ENCODE measurements at regions not wholly inside any gene's neighbourhood (a gene's known extent, or its start where the extent isn't known, plus 50 kb on each side); places are given as distances from the start of the nearest gene placed in this dataset.

DNA sequence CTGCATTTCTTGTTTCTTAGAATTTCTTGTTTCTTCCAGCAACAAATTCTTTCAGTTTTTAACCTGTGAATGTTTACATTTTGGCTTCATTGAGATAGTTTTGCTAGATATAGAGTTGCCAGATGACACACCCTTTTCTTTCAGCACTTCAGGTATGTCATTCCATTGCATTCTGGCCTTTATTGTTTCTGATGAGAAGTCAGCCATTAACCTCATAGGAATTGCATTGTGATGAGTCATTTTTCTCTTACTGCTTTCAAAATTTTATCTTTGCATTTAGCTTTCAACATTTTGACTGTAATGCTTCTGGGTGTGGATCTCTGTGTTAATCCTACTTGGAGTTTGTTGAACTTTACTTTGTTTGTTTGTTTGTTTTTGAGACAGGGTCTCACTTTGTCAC, 440.3 kb upstream of the HS3ST5 start:
- TF ChIP-seq, protein P1, sequence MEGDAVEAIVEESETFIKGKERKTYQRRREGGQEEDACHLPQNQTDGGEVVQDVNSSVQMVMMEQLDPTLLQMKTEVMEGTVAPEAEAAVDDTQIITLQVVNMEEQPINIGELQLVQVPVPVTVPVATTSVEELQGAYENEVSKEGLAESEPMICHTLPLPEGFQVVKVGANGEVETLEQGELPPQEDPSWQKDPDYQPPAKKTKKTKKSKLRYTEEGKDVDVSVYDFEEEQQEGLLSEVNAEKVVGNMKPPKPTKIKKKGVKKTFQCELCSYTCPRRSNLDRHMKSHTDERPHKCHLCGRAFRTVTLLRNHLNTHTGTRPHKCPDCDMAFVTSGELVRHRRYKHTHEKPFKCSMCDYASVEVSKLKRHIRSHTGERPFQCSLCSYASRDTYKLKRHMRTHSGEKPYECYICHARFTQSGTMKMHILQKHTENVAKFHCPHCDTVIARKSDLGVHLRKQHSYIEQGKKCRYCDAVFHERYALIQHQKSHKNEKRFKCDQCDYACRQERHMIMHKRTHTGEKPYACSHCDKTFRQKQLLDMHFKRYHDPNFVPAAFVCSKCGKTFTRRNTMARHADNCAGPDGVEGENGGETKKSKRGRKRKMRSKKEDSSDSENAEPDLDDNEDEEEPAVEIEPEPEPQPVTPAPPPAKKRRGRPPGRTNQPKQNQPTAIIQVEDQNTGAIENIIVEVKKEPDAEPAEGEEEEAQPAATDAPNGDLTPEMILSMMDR (IDR thresholded peaks at IDR 0.05): no peak
- TF ChIP-seq POLR2AphosphoS5 (IDR thresholded peaks at IDR 0.05): no peak
- no peak for TF ChIP-seq POLR2A (IDR thresholded peaks at IDR 0.05)
- no peak for TF ChIP-seq EP300 (IDR thresholded peaks at IDR 0.05)
